ENCODE measurements at regions not wholly inside any gene's neighbourhood (a gene's known extent, or its start where the extent isn't known, plus 50 kb on each side); places are given as distances from the start of the nearest gene placed in this dataset.

DNA sequence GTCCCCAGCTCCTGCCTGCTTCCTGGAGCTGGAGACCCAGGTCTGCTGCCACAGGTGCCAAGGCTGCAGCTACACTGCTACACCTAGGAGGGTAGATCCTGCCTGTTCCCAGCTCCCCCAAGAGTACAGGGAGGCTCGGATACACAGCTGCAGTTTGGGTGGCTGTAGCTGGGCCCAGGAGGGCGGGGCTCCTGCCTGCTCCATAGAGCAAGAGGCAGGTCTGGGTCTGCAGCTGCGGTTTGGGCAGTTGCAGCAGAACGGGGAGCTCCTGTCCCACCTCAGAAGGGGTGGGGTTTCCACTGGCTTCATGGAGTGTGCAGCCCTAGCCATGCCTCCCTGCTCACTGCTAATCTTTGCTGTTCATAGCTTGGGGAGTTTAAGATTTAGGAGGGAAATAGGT, 199.0 kb downstream of the NUFIP1 start:
- 0% methylated on average over 3 of the region's 4 CpGs for WGBS (ENCODE audit: low lambda C conversion rate)
- Histone ChIP-seq H2AFZ (ENCODE audit: low read length) (no peak overlapping the region), H3K4me2 (ENCODE audit: low read depth, low read length) (no peak overlapping the region; the same call in 1 of the 2 replicates), H3K79me2 (ENCODE audit: insufficient read depth, low read length) (no peaks in the 10 kb centered on the region), H3K4me1 (ENCODE audit: insufficient read depth, low read length) (no peaks in the 10 kb centered on the region), H3K9me3 (ENCODE audit: low read length) (no peaks in the 10 kb centered on the region), H4K20me1 (ENCODE audit: insufficient read depth, low read length) (no peaks in the 10 kb centered on the region), H3K27me3 (ENCODE audit: control insufficient read depth in 1 of 2, insufficient read depth in 2 of 2, low read length in 2 of 2) (0 out of 5 replicates have a peak, but pooled peaks cover 0 to 3% of the 10 kb centered on the region in 2 experiments), H3K9ac (ENCODE audit: insufficient read depth, low read depth, low read length) (no peak overlapping the region), H3K4me3 (replicated peaks in 1 of 3; ENCODE audit: insufficient read depth in 1 of 3, low read depth in 2 of 3, low read length in 3 of 3) (no peak overlapping the region), H3K36me3 (replicated peaks in 1 of 2; ENCODE audit: control insufficient read depth in 1 of 2, insufficient read depth in 2 of 2, low read length in 2 of 2) (no peaks in the 10 kb centered on the region), H3K27ac (ENCODE audit: extremely low read length, insufficient read depth, low read length) (no peak overlapping the region)
- no TSS peak for BruUV-seq (replicated peaks)
- intact Hi-C loops (cut with micrococcal nuclease; ENCODE audit: unreplicated experiment) = no loop called here
- ATAC-seq (peak; percentile 54), FAIRE-seq (no peak), DNase-seq (ENCODE audit: low spot score) (no peak)
- TF ChIP-seq, protein P1, sequence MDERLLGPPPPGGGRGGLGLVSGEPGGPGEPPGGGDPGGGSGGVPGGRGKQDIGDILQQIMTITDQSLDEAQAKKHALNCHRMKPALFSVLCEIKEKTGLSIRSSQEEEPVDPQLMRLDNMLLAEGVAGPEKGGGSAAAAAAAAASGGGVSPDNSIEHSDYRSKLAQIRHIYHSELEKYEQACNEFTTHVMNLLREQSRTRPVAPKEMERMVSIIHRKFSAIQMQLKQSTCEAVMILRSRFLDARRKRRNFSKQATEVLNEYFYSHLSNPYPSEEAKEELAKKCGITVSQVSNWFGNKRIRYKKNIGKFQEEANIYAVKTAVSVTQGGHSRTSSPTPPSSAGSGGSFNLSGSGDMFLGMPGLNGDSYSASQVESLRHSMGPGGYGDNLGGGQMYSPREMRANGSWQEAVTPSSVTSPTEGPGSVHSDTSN (CRISPR knock-in tag; IDR thresholded peaks at IDR 0.05) = no peak
- TF ChIP-seq CAMTA2 (CRISPR knock-in tag; IDR thresholded peaks at IDR 0.05; ENCODE audit: borderline replicate concordance) (no peak), NKX3-1 (CRISPR knock-in tag; IDR thresholded peaks at IDR 0.05) (no peak)
- TF ChIP-seq, protein P2, sequence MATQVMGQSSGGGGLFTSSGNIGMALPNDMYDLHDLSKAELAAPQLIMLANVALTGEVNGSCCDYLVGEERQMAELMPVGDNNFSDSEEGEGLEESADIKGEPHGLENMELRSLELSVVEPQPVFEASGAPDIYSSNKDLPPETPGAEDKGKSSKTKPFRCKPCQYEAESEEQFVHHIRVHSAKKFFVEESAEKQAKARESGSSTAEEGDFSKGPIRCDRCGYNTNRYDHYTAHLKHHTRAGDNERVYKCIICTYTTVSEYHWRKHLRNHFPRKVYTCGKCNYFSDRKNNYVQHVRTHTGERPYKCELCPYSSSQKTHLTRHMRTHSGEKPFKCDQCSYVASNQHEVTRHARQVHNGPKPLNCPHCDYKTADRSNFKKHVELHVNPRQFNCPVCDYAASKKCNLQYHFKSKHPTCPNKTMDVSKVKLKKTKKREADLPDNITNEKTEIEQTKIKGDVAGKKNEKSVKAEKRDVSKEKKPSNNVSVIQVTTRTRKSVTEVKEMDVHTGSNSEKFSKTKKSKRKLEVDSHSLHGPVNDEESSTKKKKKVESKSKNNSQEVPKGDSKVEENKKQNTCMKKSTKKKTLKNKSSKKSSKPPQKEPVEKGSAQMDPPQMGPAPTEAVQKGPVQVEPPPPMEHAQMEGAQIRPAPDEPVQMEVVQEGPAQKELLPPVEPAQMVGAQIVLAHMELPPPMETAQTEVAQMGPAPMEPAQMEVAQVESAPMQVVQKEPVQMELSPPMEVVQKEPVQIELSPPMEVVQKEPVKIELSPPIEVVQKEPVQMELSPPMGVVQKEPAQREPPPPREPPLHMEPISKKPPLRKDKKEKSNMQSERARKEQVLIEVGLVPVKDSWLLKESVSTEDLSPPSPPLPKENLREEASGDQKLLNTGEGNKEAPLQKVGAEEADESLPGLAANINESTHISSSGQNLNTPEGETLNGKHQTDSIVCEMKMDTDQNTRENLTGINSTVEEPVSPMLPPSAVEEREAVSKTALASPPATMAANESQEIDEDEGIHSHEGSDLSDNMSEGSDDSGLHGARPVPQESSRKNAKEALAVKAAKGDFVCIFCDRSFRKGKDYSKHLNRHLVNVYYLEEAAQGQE (IDR thresholded peaks at IDR 0.05; ENCODE audit: borderline replicate concordance in 1 of 2, low read depth in 1 of 2, low read length in 2 of 2) = no peak
- TF ChIP-seq, protein P3, sequence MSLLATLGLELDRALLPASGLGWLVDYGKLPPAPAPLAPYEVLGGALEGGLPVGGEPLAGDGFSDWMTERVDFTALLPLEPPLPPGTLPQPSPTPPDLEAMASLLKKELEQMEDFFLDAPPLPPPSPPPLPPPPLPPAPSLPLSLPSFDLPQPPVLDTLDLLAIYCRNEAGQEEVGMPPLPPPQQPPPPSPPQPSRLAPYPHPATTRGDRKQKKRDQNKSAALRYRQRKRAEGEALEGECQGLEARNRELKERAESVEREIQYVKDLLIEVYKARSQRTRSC (CRISPR knock-in tag; IDR thresholded peaks at IDR 0.05; ENCODE audit: low read depth) = no peak
- ChIA-PET CTCF (ENCODE audit: low intra/inter-chr PET ratio, low total read pairs) (no interaction called here), POLR2A (no interaction called here)
- in situ Hi-C loops (cut with HindIII; ENCODE audit: extremely low pct_ligation_motif_present, low pct_unique_long_range_greater_than_20kb) = no loop called here
